ENCODE measurements at regions not wholly inside any gene's neighbourhood (a gene's known extent, or its start where the extent isn't known, plus 50 kb on each side); places are given as distances from the start of the nearest gene placed in this dataset.
"Not testable (repeated sequence)": the region's sequence is repeated elsewhere in the genome, so short reads cannot be mapped to it uniquely, and the experiment has no call there.

GRCh38 chr5:10130881-10131280 lies 118.8 kb downstream of the ATPSCKMT start:
- no peak for DNase-seq (ENCODE audit: low spot score)

GRCh38 chr5:10126900-10127299 lies 122.8 kb downstream of the ATPSCKMT start:
- DNase-seq (ENCODE audit: low spot score) = no peak

GRCh38 chr5:10125116-10125515 lies 124.6 kb downstream of the ATPSCKMT start:
- DNase-seq (ENCODE audit: low spot score) = no peak

GRCh38 chr5:10124287-10124686 lies 125.4 kb downstream of the ATPSCKMT start:
- no peak for DNase-seq (ENCODE audit: low spot score)

- no peak for DNase-seq (ENCODE audit: low spot score)
Observed at GRCh38 chr5:10123254-10123989, 126.3 kb downstream of the ATPSCKMT start.

GRCh38 chr5:10122076-10122726 lies 127.5 kb downstream of the ATPSCKMT start:
- no peak for DNase-seq (ENCODE audit: low spot score)

- no peak for DNase-seq (ENCODE audit: low spot score)
Observed at GRCh38 chr5:10120934-10121333, 128.8 kb downstream of the ATPSCKMT start.

- peak; percentile 14 for DNase-seq (ENCODE audit: low spot score)
Observed at GRCh38 chr5:10118150-10118549, 131.5 kb downstream of the ATPSCKMT start.

GRCh38 chr5:10116594-10116993 lies 133.1 kb downstream of the ATPSCKMT start:
- no peak for DNase-seq (ENCODE audit: low spot score)

GRCh38 chr5:10115669-10116068 lies 134.0 kb downstream of the ATPSCKMT start:
- no peak for DNase-seq (ENCODE audit: low spot score)

- DNase-seq (ENCODE audit: low spot score) = peak; percentile 71
Observed at GRCh38 chr5:10111571-10111970, 138.1 kb downstream of the ATPSCKMT start.

GRCh38 chr5:10110228-10110627 lies 139.5 kb downstream of the ATPSCKMT start:
- DNase-seq (ENCODE audit: low spot score) = no peak

GRCh38 chr5:10109299-10109698 lies 140.4 kb downstream of the ATPSCKMT start:
- DNase-seq (ENCODE audit: low spot score) = no peak

- DNase-seq (ENCODE audit: low spot score) = no peak
Observed at GRCh38 chr5:10106806-10107205, 142.9 kb downstream of the ATPSCKMT start.

GRCh38 chr5:10106285-10106684 lies 143.4 kb downstream of the ATPSCKMT start:
- DNase-seq (ENCODE audit: low spot score) = no peak

GRCh38 chr5:10102706-10103497 lies 146.8 kb downstream of the ATPSCKMT start:
- DNase-seq (ENCODE audit: low spot score) = no peak

- not testable (repeated sequence) for DNase-seq (ENCODE audit: low spot score)
Observed at GRCh38 chr5:10102235-10102634, 147.5 kb downstream of the ATPSCKMT start.

GRCh38 chr5:10099548-10099947 lies 150.1 kb downstream of the ATPSCKMT start:
- DNase-seq (ENCODE audit: low spot score) = no peak

GRCh38 chr5:10091701-10092100 lies 158.0 kb downstream of the ATPSCKMT start:
- no peak for DNase-seq (ENCODE audit: low spot score)

- DNase-seq (ENCODE audit: low spot score) = no peak
Observed at GRCh38 chr5:10090074-10090473, 159.6 kb downstream of the ATPSCKMT start.

- DNase-seq (ENCODE audit: low spot score) = no peak
Observed at GRCh38 chr5:10085185-10085584, 164.5 kb downstream of the ATPSCKMT start.

- DNase-seq (ENCODE audit: low spot score) = no peak
Observed at GRCh38 chr5:10081584-10081983, 168.1 kb downstream of the ATPSCKMT start.

Data from A172 (cell line).